Parathyroid adenoma (tissue), 2 donors: ENCODE measurements at regions not wholly inside any gene's neighbourhood (a gene's known extent, or its start where the extent isn't known, plus 50 kb on each side); places are given as distances from the start of the nearest gene placed in this dataset.

Experiments
- H2AFZ ChIP-seq: fragments of 300-600 bp; sonication (generic); one replicate; pipeline ENCODE4 v1.7.0; 2017; ENCODE audit warnings: antibody characterized with exemption, mild to moderate bottlenecking
- H3K27ac ChIP-seq: fragments of 300-600 bp; sonication (generic); one replicate; pipeline ENCODE4 v1.7.0; 2017
- H3K27me3 ChIP-seq: fragments of 300-600 bp; sonication (generic); one replicate; pipeline ENCODE4 v1.7.0; 2017; ENCODE audit warnings: low read length; ENCODE audit not compliant: control insufficient read depth, insufficient read depth
- H3K36me3 ChIP-seq: fragments of 300-600 bp; sonication (generic); one replicate; pipeline ENCODE4 v1.7.0; 2017; ENCODE audit warnings: low read length; ENCODE audit not compliant: control insufficient read depth, insufficient read depth
- H3K4me1 ChIP-seq: fragments of 300-600 bp; sonication (generic); one replicate; pipeline ENCODE4 v1.7.0; 2017; ENCODE audit warnings: control low read depth
- H3K4me2 ChIP-seq: fragments of 300-600 bp; sonication (generic); one replicate; pipeline ENCODE4 v1.7.0; 2017; ENCODE audit warnings: low read length
- H3K4me3 ChIP-seq: fragments of 300-600 bp; sonication (generic); one replicate; pipeline ENCODE4 v1.7.0; 2017; ENCODE audit warnings: low read depth, low read length
- H3K79me2 ChIP-seq: fragments of 300-600 bp; sonication (generic); one replicate; pipeline ENCODE4 v1.7.0; 2017; ENCODE audit warnings: control low read depth
- H3K9ac ChIP-seq: fragments of 300-600 bp; sonication (generic); one replicate; pipeline ENCODE4 v1.7.0; 2017; ENCODE audit warnings: mild to moderate bottlenecking
- H3K9me3 ChIP-seq: fragments of 300-600 bp; sonication (generic); one replicate; pipeline ENCODE4 v1.7.0; 2017; ENCODE audit warnings: low read length; ENCODE audit not compliant: control insufficient read depth
- TF ChIP-seq, protein P1 (sequence below): fragments of 300-600 bp; sonication (generic); IDR thresholded peaks from one replicate; pipeline ENCODE4 v1.7.0; 2017; ENCODE audit warnings: antibody characterized with exemption, mild to moderate bottlenecking
- donor health status: primary hyperparathyroidism.

- Histone ChIP-seq H3K4me1 (no peaks in the 10 kb centered on the region), H3K36me3 (no peaks in the 10 kb centered on the region), H3K27me3 (no peaks in the 10 kb centered on the region), H3K9ac (no peak overlapping the region), H3K9me3 (no peaks in the 10 kb centered on the region), H3K4me2 (no peak overlapping the region), H2AFZ (no peak overlapping the region), H3K79me2 (no peaks in the 10 kb centered on the region), H3K4me3 (no peak overlapping the region), H3K27ac (no peak overlapping the region)
- TF ChIP-seq, protein P1, sequence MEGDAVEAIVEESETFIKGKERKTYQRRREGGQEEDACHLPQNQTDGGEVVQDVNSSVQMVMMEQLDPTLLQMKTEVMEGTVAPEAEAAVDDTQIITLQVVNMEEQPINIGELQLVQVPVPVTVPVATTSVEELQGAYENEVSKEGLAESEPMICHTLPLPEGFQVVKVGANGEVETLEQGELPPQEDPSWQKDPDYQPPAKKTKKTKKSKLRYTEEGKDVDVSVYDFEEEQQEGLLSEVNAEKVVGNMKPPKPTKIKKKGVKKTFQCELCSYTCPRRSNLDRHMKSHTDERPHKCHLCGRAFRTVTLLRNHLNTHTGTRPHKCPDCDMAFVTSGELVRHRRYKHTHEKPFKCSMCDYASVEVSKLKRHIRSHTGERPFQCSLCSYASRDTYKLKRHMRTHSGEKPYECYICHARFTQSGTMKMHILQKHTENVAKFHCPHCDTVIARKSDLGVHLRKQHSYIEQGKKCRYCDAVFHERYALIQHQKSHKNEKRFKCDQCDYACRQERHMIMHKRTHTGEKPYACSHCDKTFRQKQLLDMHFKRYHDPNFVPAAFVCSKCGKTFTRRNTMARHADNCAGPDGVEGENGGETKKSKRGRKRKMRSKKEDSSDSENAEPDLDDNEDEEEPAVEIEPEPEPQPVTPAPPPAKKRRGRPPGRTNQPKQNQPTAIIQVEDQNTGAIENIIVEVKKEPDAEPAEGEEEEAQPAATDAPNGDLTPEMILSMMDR, result no peak
Observed at GRCh38 chr6:98308564-98308963, 525.8 kb upstream of the POU3F2 start.

GRCh38 chr6:98310443-98310842 lies 523.9 kb upstream of the POU3F2 start:
- H3K27me3 ChIP-seq, result no peaks in the 10 kb centered on the region
- no peak overlapping the region for H3K9ac ChIP-seq
- H3K9me3 ChIP-seq, result no peaks in the 10 kb centered on the region
- no peaks in the 10 kb centered on the region for H3K36me3 ChIP-seq
- H3K27ac ChIP-seq, result no peak overlapping the region
- no peak overlapping the region for H3K4me3 ChIP-seq
- TF ChIP-seq, protein P1, result no peak
- no peak overlapping the region for H2AFZ ChIP-seq
- no peaks in the 10 kb centered on the region for H3K79me2 ChIP-seq
- H3K4me2 ChIP-seq, result no peak overlapping the region
- H3K4me1 ChIP-seq, result no peaks in the 10 kb centered on the region

DNA sequence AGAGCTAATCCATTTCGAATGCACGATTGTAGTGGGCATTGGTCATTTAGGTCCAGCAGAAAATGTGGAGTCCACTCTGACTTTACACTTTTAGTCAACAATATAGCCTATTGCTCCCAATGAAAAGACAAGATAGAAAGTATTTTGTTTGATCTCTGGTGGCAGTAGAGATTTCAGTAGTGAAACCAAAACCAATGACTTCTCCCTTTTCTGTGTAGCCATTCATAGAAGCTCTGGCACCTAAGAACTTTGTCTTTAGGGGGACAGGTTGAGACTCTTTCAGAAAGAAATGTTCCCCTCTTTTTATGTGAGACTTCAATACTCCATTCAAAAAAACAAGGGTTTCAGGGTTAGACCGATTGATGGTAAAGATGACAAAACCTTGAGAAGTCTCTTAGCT lies 510.8 kb upstream of the POU3F2 start:
- Histone ChIP-seq H2AFZ (no peak overlapping the region), H3K4me2 (no peak overlapping the region), H3K4me1 (no peaks in the 10 kb centered on the region), H3K27ac (no peak overlapping the region), H3K36me3 (no peaks in the 10 kb centered on the region), H3K27me3 (no peaks in the 10 kb centered on the region), H3K79me2 (no peaks in the 10 kb centered on the region), H3K9ac (no peak overlapping the region), H3K9me3 (no peaks in the 10 kb centered on the region), H3K4me3 (no peak overlapping the region)
- TF ChIP-seq, protein P1, result no peak

GRCh38 chr6:98324446-98324845 lies 509.9 kb upstream of the POU3F2 start:
- TF ChIP-seq, protein P1, result no peak
- Histone ChIP-seq H3K4me2 (no peak overlapping the region), H3K4me1 (no peaks in the 10 kb centered on the region), H2AFZ (no peak overlapping the region), H3K4me3 (no peak overlapping the region), H3K79me2 (no peaks in the 10 kb centered on the region), H3K9me3 (no peaks in the 10 kb centered on the region), H3K27ac (no peak overlapping the region), H3K27me3 (no peaks in the 10 kb centered on the region), H3K36me3 (no peaks in the 10 kb centered on the region), H3K9ac (no peak overlapping the region)

DNA sequence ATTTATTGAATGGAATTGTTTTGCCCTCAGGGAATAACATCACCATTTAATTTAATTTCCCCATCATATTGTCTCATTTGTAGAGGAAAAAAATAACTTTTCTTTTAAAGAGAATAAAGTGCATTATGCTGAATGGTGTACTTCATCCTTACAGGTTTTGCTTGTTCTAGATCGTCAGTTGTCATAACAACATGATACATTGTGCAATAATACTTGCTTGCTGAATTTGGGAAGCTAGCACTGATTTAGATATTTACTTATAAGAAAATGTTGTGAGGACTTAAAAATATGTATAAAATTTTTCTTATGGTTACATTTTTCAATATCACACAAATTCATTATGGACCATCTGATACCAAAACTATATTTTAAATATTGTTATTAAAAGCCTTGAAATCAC lies 509.0 kb upstream of the POU3F2 start:
- TF ChIP-seq, protein P1, result no peak
- no peaks in the 10 kb centered on the region for H3K9me3 ChIP-seq
- no peaks in the 10 kb centered on the region for H3K79me2 ChIP-seq

More for the DNA sequence above, 509.0 kb upstream of the POU3F2 start:
- no peaks in the 10 kb centered on the region for H3K27me3 ChIP-seq
- no peak overlapping the region for H3K4me3 ChIP-seq
- H3K4me2 ChIP-seq, result no peak overlapping the region
- H3K36me3 ChIP-seq, result no peaks in the 10 kb centered on the region
- H2AFZ ChIP-seq, result no peak overlapping the region
- no peak overlapping the region for H3K27ac ChIP-seq
- H3K4me1 ChIP-seq, result no peaks in the 10 kb centered on the region
- H3K9ac ChIP-seq, result no peak overlapping the region
